SHP77 treated with DMSO at 0.1 percent for 48 hours (cell line): ENCODE measurements at regions not wholly inside any gene's neighbourhood (a gene's known extent, or its start where the extent isn't known, plus 50 kb on each side); places are given as distances from the start of the nearest gene placed in this dataset.

ENCODE experiments used
- DNase-seq: peaks from one replicate; lab custom pipeline; 2025; lab: John Stamatoyannopoulos, UW

- no peak for DNase-seq
These were observed 590.2 kb downstream of the EPHA4 start for GRCh38 chr2:220981926-220982325.

- DNase-seq, result no peak
These were observed 586.5 kb downstream of the EPHA4 start for GRCh38 chr2:220985561-220985960.

GRCh38 chr2:220987839-220988238, 584.3 kb downstream of the EPHA4 start:
- DNase-seq, result no peak

GRCh38 chr2:220991972-220992371, 580.1 kb downstream of the EPHA4 start:
- no peak for DNase-seq

DNA sequence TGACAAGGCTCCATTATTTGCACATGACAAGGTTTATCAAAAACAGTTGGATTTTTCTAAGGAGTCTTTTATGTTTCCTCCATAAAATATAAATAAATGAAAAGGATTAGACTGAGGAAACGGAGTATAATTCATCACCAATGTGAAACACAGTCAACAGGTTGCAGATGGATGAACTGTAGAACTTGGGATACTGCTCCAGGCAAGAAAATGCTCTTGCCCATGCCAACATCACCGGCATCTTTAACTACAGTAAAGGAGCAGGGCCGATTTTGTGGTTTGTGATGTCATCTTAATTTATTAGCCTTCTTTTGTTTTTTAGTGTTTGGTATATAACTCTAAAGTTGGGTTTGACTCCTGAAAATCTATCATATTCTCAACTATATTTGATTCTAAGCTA, 577.3 kb downstream of the EPHA4 start:
- DNase-seq, result no peak

DNA sequence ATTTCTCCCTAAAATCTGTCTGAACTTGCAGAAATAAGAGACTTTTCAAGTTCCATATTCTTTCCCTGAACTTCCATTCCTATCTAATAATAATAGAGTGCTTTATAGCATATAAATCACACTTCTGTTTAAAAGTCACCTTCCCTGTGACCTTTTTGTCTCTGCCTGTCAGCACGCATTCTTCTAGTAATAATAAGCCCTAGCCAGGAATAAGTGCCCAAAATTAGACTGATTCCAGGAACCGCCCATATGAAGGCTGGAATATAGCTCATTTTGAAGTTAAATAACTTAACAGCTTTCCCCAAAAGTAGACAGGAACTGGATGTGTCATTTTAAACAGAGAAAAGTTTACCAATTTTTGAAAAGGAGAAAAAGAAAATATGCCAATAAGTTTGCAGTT, 576.5 kb downstream of the EPHA4 start:
- no peak for DNase-seq

DNA sequence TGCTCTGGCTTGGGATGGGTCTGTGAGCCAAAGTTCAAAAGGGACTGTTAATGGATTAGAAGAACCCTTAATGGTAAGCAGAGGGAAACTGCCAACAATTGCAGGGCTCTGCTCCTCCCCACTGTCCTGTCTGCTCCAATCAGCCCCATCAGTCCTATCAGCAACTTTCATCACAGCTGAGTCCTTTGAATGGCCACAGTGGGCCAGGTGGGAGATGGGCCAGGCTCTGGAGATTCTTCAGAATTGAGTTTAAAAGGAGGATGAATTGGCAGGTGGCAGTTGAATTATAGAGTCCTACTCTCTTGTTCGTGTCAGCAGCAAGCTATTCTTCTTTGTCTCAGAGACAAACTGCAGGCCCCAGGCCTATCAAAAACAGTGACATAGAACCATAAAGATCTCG, 573.9 kb downstream of the EPHA4 start:
- DNase-seq, result no peak

GRCh38 chr2:220999356-220999755, 572.7 kb downstream of the EPHA4 start:
- no peak for DNase-seq

DNA sequence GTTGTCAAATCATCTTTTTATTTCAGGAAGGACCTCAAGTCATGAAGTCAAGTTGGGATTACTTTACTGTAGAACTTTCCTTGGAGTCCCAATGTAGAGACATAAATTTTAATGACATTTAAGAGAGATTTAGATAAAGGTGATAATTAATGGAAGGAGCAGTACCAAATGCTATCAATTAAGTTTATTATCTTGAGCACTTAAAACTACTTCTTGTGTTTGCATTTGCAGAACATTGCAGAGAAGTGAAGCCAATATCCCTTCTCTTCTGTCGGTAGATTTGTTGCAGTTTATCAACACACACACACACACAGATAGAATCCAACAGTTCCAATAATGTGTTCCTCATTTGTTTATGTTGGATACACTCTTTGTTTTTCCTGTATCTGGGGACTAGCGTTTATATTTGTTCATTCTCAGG, 570.7 kb downstream of the EPHA4 start:
- DNase-seq, result no peak

DNA sequence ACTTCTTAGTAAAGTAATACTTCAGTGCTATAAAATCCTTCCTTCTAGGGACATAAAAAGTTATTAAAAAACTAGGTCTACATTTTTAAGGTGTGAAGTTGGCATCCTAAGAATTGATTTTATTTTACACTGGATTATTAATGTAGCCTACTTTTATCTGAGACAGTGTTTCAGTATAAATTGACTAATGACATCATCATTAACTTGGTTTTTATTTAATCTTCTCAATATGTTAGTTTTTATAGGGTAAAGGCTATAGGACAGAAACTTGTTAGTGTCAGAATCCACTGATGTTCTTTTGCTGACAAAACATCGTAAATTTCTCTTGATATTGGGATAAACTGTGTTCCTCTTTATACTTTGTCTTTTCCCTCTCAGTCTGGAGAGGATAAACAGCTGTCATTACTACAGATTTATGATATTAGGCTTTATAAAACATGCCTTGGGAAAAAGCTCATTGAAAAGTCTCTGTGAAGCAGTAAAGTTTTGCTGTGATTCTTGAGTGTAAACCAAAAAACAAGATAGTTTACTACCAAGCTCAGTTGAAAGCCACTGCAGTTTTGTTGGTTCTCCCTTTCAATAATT, 569.9 kb downstream of the EPHA4 start:
- no peak for DNase-seq

DNA sequence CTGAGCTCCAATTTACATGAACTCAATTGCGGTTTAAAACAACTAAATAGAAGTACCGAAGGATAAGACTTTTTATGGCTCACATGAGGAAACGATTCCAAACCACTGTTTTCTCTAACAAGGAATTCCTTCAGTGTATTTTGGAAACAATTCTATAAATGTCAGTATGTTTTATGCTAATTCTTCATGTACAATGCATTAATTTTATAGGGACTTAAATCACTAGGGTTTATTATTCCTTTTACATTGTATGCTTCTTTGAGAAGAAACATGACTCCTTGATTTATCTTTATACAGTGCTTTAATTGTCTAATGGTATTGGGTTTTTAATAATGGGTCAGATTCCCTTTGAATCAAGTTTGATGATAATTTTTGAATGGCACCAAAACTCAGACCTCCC, 566.8 kb downstream of the EPHA4 start:
- no peak for DNase-seq

DNA sequence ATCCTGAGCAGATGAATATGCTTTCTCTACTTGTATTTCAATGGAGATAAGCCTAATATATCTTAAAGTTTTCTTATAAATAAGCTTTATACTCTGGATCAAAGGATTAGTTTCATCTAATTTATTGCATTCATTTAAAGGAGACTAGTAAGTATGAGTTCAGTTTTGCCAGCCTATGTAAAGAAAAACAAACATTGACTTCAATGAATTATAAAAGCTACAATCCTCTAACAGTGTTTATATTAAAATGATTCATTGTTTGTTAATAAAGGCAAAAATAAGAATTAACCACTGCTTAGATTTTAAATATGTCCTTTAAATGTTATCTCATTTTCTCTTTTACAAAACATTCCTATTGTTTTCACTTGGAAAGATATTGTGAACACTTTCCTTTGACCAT, 566.0 kb downstream of the EPHA4 start:
- no peak for DNase-seq

GRCh38 chr2:221016551-221016950, 555.6 kb downstream of the EPHA4 start:
- no peak for DNase-seq

DNA sequence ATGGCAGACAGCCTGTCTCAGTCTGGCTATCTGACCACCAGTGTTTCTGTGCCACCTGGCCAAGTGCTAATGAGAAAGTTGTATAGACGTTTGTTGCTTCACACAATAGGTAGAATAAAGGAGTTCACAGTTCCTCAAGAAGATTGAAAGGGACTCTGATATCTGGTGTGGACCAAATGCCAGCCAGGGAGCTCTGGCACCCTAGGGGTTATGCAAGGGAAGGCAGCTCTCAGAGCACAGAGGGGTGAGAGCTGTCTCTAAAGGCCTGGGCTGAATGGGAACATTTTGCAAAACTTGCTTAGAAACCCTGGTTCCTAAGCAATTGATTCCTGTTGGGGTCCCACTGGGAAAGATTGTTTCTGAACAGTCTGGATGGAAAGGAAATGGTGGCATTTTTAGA, 553.8 kb downstream of the EPHA4 start:
- no peak for DNase-seq

DNA sequence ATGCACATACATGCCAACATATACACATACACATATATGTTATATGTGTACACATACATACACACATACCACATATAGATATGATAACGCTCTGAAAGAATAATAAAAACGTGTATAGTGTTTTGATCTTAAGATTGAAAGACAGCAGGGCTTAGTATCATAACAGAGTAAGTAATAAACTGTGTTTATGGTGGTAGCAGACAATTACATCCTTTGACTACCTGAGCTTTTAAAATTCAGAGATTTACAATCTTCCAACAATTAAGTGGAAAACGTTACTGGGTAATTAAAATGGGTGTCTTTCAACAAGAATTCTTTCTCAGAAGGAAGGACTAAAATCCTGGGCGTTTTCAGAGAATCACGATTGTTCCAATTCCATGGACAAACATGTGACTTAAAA, 552.4 kb downstream of the EPHA4 start:
- no peak for DNase-seq

DNA sequence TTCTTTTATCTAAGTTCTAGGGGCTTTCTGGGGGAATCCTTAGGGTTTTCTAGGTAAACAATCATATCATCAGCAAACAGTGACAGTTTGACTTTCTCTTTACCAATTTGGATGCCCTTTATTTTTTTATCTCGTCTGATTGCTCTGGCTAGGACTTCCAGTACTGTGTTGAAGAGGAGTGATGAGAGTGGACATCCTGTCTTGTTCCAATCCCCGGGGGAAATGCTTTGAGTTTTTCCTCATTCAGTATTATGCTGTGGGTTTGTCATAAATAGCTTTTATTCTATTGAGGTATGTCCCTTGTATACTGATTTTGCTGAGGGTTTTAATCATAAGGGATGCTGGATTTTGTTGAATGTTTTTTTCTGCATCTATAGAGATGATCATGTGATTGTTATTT, 549.5 kb downstream of the EPHA4 start:
- DNase-seq, result no peak

- DNase-seq, result no peak
These were observed 546.7 kb downstream of the EPHA4 start for GRCh38 chr2:221025398-221025797.

DNA sequence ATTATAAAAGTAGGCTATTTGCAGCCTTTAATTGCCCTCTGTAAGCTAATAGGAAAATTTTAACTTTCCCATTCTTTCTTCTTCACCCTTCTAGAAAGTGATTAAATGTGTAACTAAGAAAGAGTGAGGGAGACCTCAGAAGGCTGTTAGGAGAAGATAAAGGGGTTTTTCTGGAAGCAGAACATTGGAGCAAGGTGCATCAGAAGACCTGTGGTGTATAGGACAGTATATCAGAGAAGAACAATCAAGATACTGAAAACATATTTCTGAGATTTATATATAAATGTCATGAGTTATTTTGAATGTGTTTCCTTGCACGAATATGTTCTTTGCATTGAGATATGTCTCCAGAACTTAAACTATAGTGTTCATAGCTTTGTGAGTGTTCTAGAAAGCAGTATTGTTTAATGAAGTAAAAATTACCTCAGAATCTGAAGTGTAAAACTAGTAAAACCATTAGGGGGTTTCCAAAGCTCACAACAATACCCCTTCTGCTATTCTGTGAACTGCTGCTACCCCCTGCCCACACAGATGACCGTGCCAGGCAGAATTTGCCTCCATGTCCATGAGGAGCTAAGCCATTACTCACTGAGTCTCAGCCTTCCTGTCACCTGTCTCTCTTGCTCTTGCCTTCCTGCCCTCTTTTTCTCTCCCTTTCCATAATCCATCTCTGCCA, 537.9 kb downstream of the EPHA4 start:
- no peak for DNase-seq

GRCh38 chr2:221034973-221035372, 537.1 kb downstream of the EPHA4 start:
- no peak for DNase-seq

DNA sequence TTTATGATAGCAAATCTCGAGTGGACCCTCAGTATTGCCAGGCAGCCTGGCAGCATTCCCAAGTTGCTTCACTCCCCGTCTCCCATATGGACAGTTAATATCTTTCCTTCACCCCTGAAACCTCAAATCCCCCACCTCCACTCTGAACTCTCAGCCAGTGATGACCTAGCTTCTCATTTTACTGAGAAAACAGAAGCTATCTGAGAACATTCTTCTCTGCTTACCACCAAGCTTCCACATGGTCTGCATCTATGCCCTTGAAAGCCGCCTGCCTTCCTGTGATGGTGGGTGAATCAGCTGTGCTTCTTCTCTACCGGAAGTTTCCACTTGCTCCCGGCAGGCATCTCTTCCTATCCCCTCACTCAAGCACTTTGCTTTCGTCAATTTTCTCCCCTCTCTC, 529.2 kb downstream of the EPHA4 start:
- no peak for DNase-seq

DNA sequence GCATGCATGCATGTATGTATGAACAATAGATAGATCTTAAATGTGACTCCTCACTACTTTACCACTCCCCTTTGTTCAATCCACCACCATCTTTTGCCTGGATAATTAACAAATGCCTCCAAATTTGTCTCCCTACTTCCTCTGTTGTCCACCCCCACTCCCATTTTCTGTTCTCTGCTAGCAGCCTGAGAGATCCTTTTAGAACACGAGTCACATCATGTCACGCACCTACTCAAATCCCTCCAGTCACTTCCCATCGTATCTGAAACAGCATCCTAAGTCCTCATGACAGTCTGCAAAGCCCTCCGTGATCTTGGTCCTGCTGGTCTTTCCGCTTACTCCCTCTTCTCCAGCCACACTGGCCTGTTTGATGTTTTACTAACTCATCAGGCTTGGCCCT, 527.3 kb downstream of the EPHA4 start:
- no peak for DNase-seq

DNA sequence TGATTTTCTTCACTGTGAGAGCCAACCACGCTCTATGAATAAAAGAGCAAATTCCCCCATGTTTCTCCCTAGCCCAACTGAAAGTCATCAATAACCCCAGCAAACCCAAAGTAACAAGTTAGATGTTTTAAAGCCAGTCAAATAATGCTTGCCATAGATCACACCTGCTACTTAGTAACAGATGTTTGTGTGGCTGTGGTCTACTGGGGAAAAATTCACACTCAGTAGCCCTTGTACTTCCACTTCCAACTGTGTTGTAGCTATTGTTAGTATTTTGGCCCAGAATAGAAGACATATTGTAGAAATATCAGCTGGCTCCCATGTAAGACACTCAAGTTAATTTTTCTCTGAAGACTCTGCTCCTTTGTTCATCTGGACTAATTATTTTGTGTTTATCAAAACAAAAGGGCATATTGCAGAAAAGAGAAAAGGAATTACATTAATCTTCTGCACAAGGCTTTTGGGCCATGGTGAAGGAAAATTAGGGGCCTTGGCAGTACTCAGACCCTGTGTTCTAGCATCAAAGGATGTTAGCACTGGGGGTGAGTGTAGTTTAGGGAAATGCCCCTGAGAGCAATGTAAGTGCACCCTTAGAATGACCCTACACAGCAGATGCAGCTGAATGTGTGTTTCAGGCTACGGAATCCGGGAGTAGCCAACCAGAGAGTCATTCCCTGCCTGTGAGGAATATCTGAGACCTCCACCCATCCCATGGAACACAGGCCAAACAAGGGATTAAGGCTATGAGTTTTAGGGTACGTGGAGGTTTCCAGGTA, 521.9 kb downstream of the EPHA4 start:
- DNase-seq, result no peak

DNA sequence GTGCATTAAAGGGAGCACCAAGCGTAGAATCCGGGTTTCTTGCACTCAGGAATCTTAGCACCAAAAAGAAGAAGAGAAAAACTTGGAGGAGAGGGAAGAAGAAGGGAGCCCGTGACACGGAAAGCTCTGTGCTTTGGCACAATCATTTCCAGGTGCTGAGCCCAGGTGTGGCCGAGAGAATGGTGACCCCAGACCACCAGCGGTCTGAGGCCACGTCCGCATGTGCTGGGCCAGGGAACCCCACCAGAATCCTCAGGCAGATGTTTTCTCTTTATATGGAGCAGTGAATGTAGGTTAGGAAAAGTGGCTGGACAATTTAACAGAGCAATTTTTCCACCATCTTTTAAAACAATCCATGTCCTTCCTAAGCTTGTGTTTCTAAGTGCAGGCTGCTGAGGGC, 520.9 kb downstream of the EPHA4 start:
- DNase-seq, result no peak
